ENCODE measurements at regions not wholly inside any gene's neighbourhood (a gene's known extent, or its start where the extent isn't known, plus 50 kb on each side); places are given as distances from the start of the nearest gene placed in this dataset.
"Not testable (repeated sequence)": the region's sequence is repeated elsewhere in the genome, so short reads cannot be mapped to it uniquely, and the experiment has no call there.

GRCh38 chr16:50497592-50497991 is 50.6 kb upstream of the NKD1 start:
- no peak overlapping the region for H3K4me3 ChIP-seq
- no peaks in the 10 kb centered on the region for H3K9me3 ChIP-seq (replicated peaks)
- H3K36me3 ChIP-seq, result no peaks in the 10 kb centered on the region
- no peak for DNase-seq
- H3K27me3 ChIP-seq, result no peaks in the 10 kb centered on the region
- H3K27ac ChIP-seq, result no peak overlapping the region
- no peaks in the 10 kb centered on the region for H3K4me1 ChIP-seq

- H3K9me3 ChIP-seq (replicated peaks), result no peaks in the 10 kb centered on the region
- no peaks in the 10 kb centered on the region for H3K4me1 ChIP-seq
- no peak for DNase-seq
- no peaks in the 10 kb centered on the region for H3K36me3 ChIP-seq
- no peak overlapping the region for H3K4me3 ChIP-seq
- H3K27me3 ChIP-seq, result no peaks in the 10 kb centered on the region
- H3K27ac ChIP-seq, result no peak overlapping the region
These were observed 51.2 kb upstream of the NKD1 start for GRCh38 chr16:50496990-50497389.

- H3K4me1 ChIP-seq, result no peaks in the 10 kb centered on the region
- H3K9me3 ChIP-seq (replicated peaks), result no peaks in the 10 kb centered on the region
- H3K4me3 ChIP-seq, result no peak overlapping the region
- H3K27ac ChIP-seq, result no peak overlapping the region
- H3K27me3 ChIP-seq, result no peaks in the 10 kb centered on the region
- no peak for DNase-seq
- H3K36me3 ChIP-seq, result no peaks in the 10 kb centered on the region
These were observed 52.5 kb upstream of the NKD1 start for GRCh38 chr16:50495673-50496072.

GRCh38 chr16:50494501-50495491 is 53.4 kb upstream of the NKD1 start:
- H3K4me1 ChIP-seq, result no peaks in the 10 kb centered on the region
- H3K27ac ChIP-seq, result no peak overlapping the region
- DNase-seq, result no peak
- H3K27me3 ChIP-seq, result no peaks in the 10 kb centered on the region
- H3K36me3 ChIP-seq, result no peaks in the 10 kb centered on the region
- no peak overlapping the region for H3K4me3 ChIP-seq
- H3K9me3 ChIP-seq (replicated peaks), result no peaks in the 10 kb centered on the region

- Histone ChIP-seq H3K9me3 (replicated peaks) (no peaks in the 10 kb centered on the region), H3K4me3 (no peak overlapping the region), H3K4me1 (no peaks in the 10 kb centered on the region), H3K27me3 (no peaks in the 10 kb centered on the region), H3K36me3 (no peaks in the 10 kb centered on the region), H3K27ac (no peak overlapping the region)
- DNase-seq, result no peak
These were observed 56.7 kb upstream of the NKD1 start for GRCh38 chr16:50491516-50491915.

GRCh38 chr16:50490828-50491227 is 57.4 kb upstream of the NKD1 start:
- H3K4me1 ChIP-seq, result no peaks in the 10 kb centered on the region
- no peak overlapping the region for H3K4me3 ChIP-seq
- no peaks in the 10 kb centered on the region for H3K27me3 ChIP-seq
- no peak overlapping the region for H3K27ac ChIP-seq
- DNase-seq, result no peak
- H3K9me3 ChIP-seq (replicated peaks), result no peaks in the 10 kb centered on the region
- H3K36me3 ChIP-seq, result no peaks in the 10 kb centered on the region

- no peaks in the 10 kb centered on the region for H3K9me3 ChIP-seq (replicated peaks)
- DNase-seq, result no peak
- H3K4me1 ChIP-seq, result no peaks in the 10 kb centered on the region
- no peak overlapping the region for H3K4me3 ChIP-seq
- H3K27me3 ChIP-seq, result no peaks in the 10 kb centered on the region
- H3K36me3 ChIP-seq, result no peaks in the 10 kb centered on the region
- no peak overlapping the region for H3K27ac ChIP-seq
These were observed 59.0 kb upstream of the NKD1 start for GRCh38 chr16:50489182-50489581.

GRCh38 chr16:50487528-50487927 is 60.7 kb upstream of the NKD1 start:
- H3K36me3 ChIP-seq, result no peaks in the 10 kb centered on the region
- no peaks in the 10 kb centered on the region for H3K4me1 ChIP-seq
- H3K27me3 ChIP-seq, result no peaks in the 10 kb centered on the region
- no peak overlapping the region for H3K27ac ChIP-seq
- H3K9me3 ChIP-seq (replicated peaks), result no peaks in the 10 kb centered on the region
- DNase-seq, result no peak
- H3K4me3 ChIP-seq, result no peak overlapping the region

- H3K27ac ChIP-seq; H3K9me3 ChIP-seq (replicated peaks); H3K36me3 ChIP-seq; H3K4me3 ChIP-seq; H3K27me3 ChIP-seq; H3K4me1 ChIP-seq; DNase-seq: not testable (repeated sequence)
These were observed 62.0 kb upstream of the NKD1 start for GRCh38 chr16:50486162-50486561.

GRCh38 chr16:50485232-50485631 is 63.0 kb upstream of the NKD1 start:
- Histone ChIP-seq H3K27ac (no peak overlapping the region), H3K4me1 (no peaks in the 10 kb centered on the region), H3K27me3 (no peaks in the 10 kb centered on the region), H3K36me3 (no peaks in the 10 kb centered on the region), H3K9me3 (replicated peaks) (no peaks in the 10 kb centered on the region), H3K4me3 (no peak overlapping the region)
- DNase-seq, result no peak

- Histone ChIP-seq H3K9me3 (replicated peaks) (no peaks in the 10 kb centered on the region), H3K27me3 (no peaks in the 10 kb centered on the region), H3K4me1 (no peaks in the 10 kb centered on the region), H3K27ac (no peak overlapping the region), H3K4me3 (no peak overlapping the region), H3K36me3 (no peaks in the 10 kb centered on the region)
- no peak for DNase-seq
These were observed 65.9 kb upstream of the NKD1 start for GRCh38 chr16:50482271-50482670.

- no peak for DNase-seq
- Histone ChIP-seq H3K27ac (no peak overlapping the region), H3K27me3 (no peaks in the 10 kb centered on the region), H3K9me3 (replicated peaks) (no peaks in the 10 kb centered on the region), H3K4me3 (no peak overlapping the region), H3K36me3 (no peaks in the 10 kb centered on the region), H3K4me1 (no peaks in the 10 kb centered on the region)
These were observed 68.0 kb upstream of the NKD1 start for GRCh38 chr16:50480206-50480605.

- no peak for DNase-seq
- Histone ChIP-seq H3K27me3 (no peaks in the 10 kb centered on the region), H3K9me3 (replicated peaks) (no peaks in the 10 kb centered on the region), H3K27ac (no peak overlapping the region), H3K4me3 (no peak overlapping the region), H3K36me3 (no peaks in the 10 kb centered on the region), H3K4me1 (no peaks in the 10 kb centered on the region)
These were observed 68.4 kb upstream of the NKD1 start for GRCh38 chr16:50479771-50480170.

GRCh38 chr16:50478773-50479149 is 69.4 kb upstream of the NKD1 start:
- Histone ChIP-seq H3K9me3 (replicated peaks) (no peaks in the 10 kb centered on the region), H3K27ac (no peak overlapping the region), H3K4me3 (no peak overlapping the region), H3K4me1 (no peaks in the 10 kb centered on the region), H3K27me3 (no peaks in the 10 kb centered on the region), H3K36me3 (no peaks in the 10 kb centered on the region)
- DNase-seq, result no peak

GRCh38 chr16:50478075-50478772 is 70.0 kb upstream of the NKD1 start:
- Histone ChIP-seq H3K36me3 (no peaks in the 10 kb centered on the region), H3K9me3 (replicated peaks) (no peaks in the 10 kb centered on the region), H3K4me1 (peaks cover 5% of the 10 kb centered on the region; the same call in 1 of the 2 replicates), H3K27me3 (no peaks in the 10 kb centered on the region), H3K27ac (no peak overlapping the region), H3K4me3 (no peak overlapping the region)
- no peak for DNase-seq

Measured in SJCRH30 (cell line).